CD4-positive, CD25-positive, alpha-beta regulatory T cell (primary cell): ENCODE measurements at regions not wholly inside any gene's neighbourhood (a gene's known extent, or its start where the extent isn't known, plus 50 kb on each side); places are given as distances from the start of the nearest gene placed in this dataset.

Source experiments
- ATAC-seq, 2 donors: fragments of 150-1000 bp; cut with Tn5 transposase; one replicate each; pipeline ENCODE4 v1.10.0; 2021; ENCODE audit warnings: low read depth in 2 of 2, moderate number of reproducible peaks in 2 of 2, moderate library complexity in 1 of 2
- DNase-seq, 3 donors: peaks; one replicate each; pipeline versions ENCODE4 v3.0.0 to v3.0.0-alpha.2; 2012 to 2022; ENCODE audit warnings: mixed read lengths in 1 of 3
- H3K27ac ChIP-seq: one replicate; pipeline ENCODE4 v1.7.0; 2013; ENCODE audit warnings: mild to moderate bottlenecking, low read length; ENCODE audit not compliant: insufficient read depth, poor library complexity, severe bottlenecking
- H3K27me3 ChIP-seq: one replicate; pipeline ENCODE4 v1.7.0; 2013; ENCODE audit warnings: low read length; ENCODE audit not compliant: control insufficient read depth, insufficient read depth
- H3K36me3 ChIP-seq: one replicate; pipeline ENCODE4 v1.7.0; 2013; ENCODE audit warnings: mild to moderate bottlenecking, low read length, moderate library complexity; ENCODE audit not compliant: control insufficient read depth, insufficient read depth
- H3K4me1 ChIP-seq: 2 replicates; pipeline ENCODE4 v1.7.0; 2013; ENCODE audit warnings: mild to moderate bottlenecking, low read length; ENCODE audit not compliant: insufficient read depth, control insufficient read depth, poor library complexity, severe bottlenecking
- H3K4me3 ChIP-seq: one replicate; pipeline ENCODE4 v1.7.0; 2013; ENCODE audit warnings: low read depth, mild to moderate bottlenecking, low read length, moderate library complexity
- H3K9me3 ChIP-seq, 2 experiments: 1 replicate in 1 of 2; 2 replicates in 1 of 2; pipeline ENCODE4 v1.7.0; 2013; ENCODE audit warnings: low read length in 2 of 2, mild to moderate bottlenecking in 1 of 2, moderate library complexity in 1 of 2; ENCODE audit not compliant: control insufficient read depth in 2 of 2
- H3K27ac Mint-ChIP-seq, 3 donors: one replicate each; pipeline ENCODE4 v1.8.0; 2020 to 2022; ENCODE audit warnings: mild to moderate bottlenecking in 3 of 3, mixed read lengths in 3 of 3, moderate library complexity in 2 of 3
- H3K27me3 Mint-ChIP-seq: one replicate; pipeline ENCODE4 v1.8.0; 2022; ENCODE audit warnings: mild to moderate bottlenecking, mixed read lengths
- H3K36me3 Mint-ChIP-seq: one replicate; pipeline ENCODE4 v1.8.0; 2020; ENCODE audit warnings: mixed read lengths
- H3K4me1 Mint-ChIP-seq, 4 donors: one replicate each; pipeline ENCODE4 v1.8.0; 2020 to 2022; ENCODE audit warnings: mixed read lengths in 4 of 4, mild to moderate bottlenecking in 1 of 4
- H3K4me3 Mint-ChIP-seq, 4 donors: one replicate each; pipeline ENCODE4 v1.8.0; 2020 to 2022; ENCODE audit warnings: mild to moderate bottlenecking in 4 of 4, mixed read lengths in 4 of 4, moderate library complexity in 3 of 4
- H3K9me3 Mint-ChIP-seq, 7 donors: one replicate each; pipeline ENCODE4 v1.8.0; 2020 to 2022; ENCODE audit warnings: mixed read lengths in 7 of 7, mild to moderate bottlenecking in 3 of 7, moderate library complexity in 2 of 7

DNA sequence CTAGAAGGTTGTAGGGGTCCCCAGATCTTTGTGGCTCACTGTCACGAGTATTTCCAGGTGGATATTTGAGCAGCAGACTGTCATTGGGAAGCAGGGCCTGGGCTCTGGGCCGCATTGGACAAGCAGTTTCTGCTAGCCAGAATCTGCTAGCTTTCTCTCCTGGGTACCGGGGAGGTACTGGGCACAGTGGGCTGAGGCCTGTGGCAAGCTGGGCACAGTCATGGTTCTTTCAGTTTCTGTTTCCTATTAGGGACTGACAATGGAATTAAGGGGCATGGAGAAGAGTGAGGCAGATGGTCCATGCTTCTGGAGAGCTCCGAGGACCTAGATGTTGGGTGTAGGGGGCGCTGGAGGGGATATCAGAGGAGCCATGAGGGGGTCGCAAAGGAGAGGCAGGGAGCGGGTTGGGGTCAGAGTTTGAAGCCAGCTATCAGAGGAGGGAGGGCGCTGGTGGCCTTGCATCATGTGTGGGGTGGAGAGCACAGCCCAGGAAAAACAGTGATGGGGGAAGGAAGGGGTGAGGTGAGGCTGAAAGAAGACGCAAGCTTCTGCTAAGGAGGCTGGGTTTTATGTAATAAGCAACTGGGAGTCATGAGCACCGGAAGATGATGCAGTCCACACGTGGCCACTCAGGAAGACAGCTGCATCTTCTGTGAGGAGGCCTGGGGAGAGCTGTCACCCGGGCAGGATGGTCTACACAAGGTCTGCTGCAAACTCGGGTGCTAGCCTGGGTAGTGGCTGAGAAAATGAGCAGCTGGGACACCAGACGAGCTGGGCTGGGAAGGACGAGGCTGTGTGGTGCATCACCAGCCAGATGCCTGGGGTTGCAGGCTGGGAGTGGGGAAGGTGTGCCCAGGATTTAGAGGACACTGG, 72.7 kb downstream of the IER5 start:
- H3K4me1 Mint-ChIP-seq, result peaks cover 19 to 44% (median 22%) of the 10 kb centered on the region in 4 donors
- peaks cover 22% of the 10 kb centered on the region for H3K4me1 ChIP-seq
- H3K4me3 Mint-ChIP-seq, result peak overlapping the region in 1 of 4 donors; percentile 62
- no peaks in the 10 kb centered on the region for H3K27me3 ChIP-seq
- no peak overlapping the region for H3K27ac ChIP-seq
- H3K9me3 ChIP-seq, result peaks cover 18 to 25% of the 10 kb centered on the region in 2 experiments
- H3K36me3 ChIP-seq, result no peaks in the 10 kb centered on the region
- H3K4me3 ChIP-seq, result no peak overlapping the region
- ATAC-seq, result no peak
- DNase-seq, result peak in 1 of 3 donors; percentile 31
- H3K9me3 Mint-ChIP-seq, result peaks cover 4 to 34% (median 7%) of the 10 kb centered on the region in 7 donors
- peak overlapping the region; percentile 86 to 96 (median 92) for H3K27ac Mint-ChIP-seq
- H3K36me3 Mint-ChIP-seq, result peaks cover 6% of the 10 kb centered on the region
- no peaks in the 10 kb centered on the region for H3K27me3 Mint-ChIP-seq

DNA sequence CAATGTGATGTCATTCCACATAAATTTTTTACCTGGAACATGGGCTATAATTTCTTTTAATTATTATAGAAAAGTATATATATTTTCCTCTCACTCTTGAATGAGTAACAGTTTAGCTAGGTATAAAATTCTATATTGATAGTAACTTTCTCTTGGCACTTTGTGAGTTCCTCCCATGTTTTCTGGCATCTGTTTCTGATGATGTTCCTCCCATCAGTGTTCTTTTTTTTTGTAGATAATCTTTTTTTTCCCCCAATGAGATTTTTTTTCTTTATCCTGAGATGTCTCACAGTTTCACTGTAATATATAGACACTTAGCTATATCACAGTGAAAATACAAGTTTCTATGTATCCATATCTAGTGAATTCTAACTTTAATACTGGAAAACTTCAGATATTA, 75.2 kb downstream of the IER5 start:
- H3K9me3 Mint-ChIP-seq, result peaks cover 4 to 34% (median 8%) of the 10 kb centered on the region in 7 donors

DNA sequence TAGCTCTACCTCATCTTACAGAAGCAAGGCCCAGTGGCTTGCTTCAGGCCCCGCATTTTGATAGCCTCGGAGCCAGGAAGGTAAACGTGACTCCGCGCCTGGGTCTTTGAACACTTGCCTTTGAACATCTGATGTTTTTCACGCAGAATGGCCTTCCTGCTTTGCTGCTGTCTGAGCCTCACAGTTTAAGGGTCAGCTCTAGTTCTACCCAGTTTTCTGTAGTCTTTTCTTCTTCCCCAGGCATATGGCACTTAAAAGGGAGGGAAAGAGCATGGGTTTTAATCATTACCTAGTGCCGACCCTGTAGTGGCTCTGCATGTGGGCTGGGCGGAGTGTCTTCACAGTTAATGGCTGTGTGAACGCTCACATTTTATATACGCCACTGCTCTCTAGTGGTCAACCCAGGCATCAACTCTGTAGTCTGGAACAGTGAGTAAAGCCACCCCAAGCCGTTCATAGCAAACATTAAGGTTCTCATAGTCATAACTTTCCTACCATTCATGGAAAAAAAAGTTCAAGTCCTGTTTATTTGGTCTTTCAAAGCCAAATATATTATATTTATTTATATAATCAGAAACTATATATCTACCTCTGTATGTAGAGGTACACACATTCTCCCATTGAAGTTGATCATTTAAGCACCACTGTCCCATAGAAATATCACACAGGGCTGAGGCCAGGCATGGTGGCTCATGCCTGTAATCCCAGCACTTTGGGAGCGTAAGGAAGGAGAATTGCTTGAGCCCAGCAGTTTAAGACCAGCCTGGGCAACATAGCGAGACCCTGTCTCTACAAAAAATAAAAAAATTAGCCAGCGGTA, 78.1 kb downstream of the IER5 start:
- H3K9me3 ChIP-seq, result peaks cover 18 to 25% of the 10 kb centered on the region in 2 experiments
- Mint-ChIP-seq H3K9me3 (peaks cover 2 to 31% (median 7%) of the 10 kb centered on the region in 7 donors), H3K4me1 (peaks cover 3 to 8% (median 7%) of the 10 kb centered on the region in 4 donors), H3K27ac (peak overlapping the region; percentile 81 to 86 (median 83)), H3K4me3 (peak overlapping the region in 2 of 4 donors; percentile 73 to 83), H3K27me3 (peaks cover 4% of the 10 kb centered on the region), H3K36me3 (peaks cover 6% of the 10 kb centered on the region)
- ATAC-seq (peak; percentile 99 to 100), DNase-seq (peak; percentile 60 to 86 (median 80))
- no peaks in the 10 kb centered on the region for H3K27me3 ChIP-seq
- no peaks in the 10 kb centered on the region for H3K36me3 ChIP-seq
- H3K4me1 ChIP-seq, result peaks cover 6% of the 10 kb centered on the region
- H3K4me3 ChIP-seq, result peak overlapping the region; percentile 51
- H3K27ac ChIP-seq, result no peak overlapping the region

More for the DNA sequence above, 75.2 kb downstream of the IER5 start:
- DNase-seq, result no peak
- no peaks in the 10 kb centered on the region for H3K36me3 ChIP-seq
- no peak for ATAC-seq
- Mint-ChIP-seq H3K36me3 (peaks cover 6% of the 10 kb centered on the region), H3K27ac (no peak overlapping the region), H3K27me3 (no peaks in the 10 kb centered on the region), H3K4me1 (peaks cover 14 to 33% (median 21%) of the 10 kb centered on the region in 4 donors), H3K4me3 (no peak overlapping the region)
- peaks cover 20% of the 10 kb centered on the region for H3K4me1 ChIP-seq
- H3K9me3 ChIP-seq, result peaks cover 18 to 25% of the 10 kb centered on the region in 2 experiments
- H3K27me3 ChIP-seq, result no peaks in the 10 kb centered on the region
- H3K27ac ChIP-seq, result no peak overlapping the region
- no peak overlapping the region for H3K4me3 ChIP-seq

DNA sequence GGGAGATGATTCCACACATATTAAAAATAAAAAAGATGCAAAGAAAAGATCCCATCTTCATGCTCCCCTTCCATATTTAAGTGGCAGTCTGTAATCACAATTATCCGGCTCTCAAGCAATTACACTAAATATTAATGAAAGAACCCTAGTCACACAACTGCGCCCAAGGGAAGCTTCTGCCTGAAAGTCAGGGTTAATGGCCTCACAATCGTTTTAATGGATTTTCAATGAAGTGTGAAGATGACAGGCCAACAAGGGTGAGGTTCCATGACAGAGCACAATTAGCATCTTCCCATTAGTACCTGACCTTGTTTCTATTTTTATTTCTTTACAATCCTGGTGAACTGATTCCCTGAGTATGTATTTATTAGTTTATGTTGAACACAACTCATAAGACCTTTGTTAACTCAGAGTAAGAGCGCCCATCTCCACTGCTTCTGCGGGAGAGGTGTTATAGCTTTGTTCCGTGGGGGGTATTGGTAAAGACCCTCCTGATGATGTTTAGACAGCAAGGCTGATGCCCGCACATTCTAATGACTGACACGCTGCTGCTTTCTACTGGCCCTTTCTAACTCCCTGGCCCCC, 80.9 kb downstream of the IER5 start:
- H3K4me3 Mint-ChIP-seq, result no peak overlapping the region
- no peaks in the 10 kb centered on the region for H3K27me3 ChIP-seq
- no peaks in the 10 kb centered on the region for H3K36me3 Mint-ChIP-seq
- peaks cover 6% of the 10 kb centered on the region for H3K4me1 ChIP-seq
- peaks cover 0 to 9% (median 3%) of the 10 kb centered on the region in 7 donors for H3K9me3 Mint-ChIP-seq
- peaks cover 3 to 6% (median 4%) of the 10 kb centered on the region in 4 donors for H3K4me1 Mint-ChIP-seq
- H3K9me3 ChIP-seq, result peaks cover 2 to 5% of the 10 kb centered on the region in 2 experiments
- no peak overlapping the region for H3K27ac Mint-ChIP-seq
- ATAC-seq (no peak), DNase-seq (no peak)
- no peak overlapping the region for H3K27ac ChIP-seq
- H3K36me3 ChIP-seq, result no peaks in the 10 kb centered on the region
- H3K27me3 Mint-ChIP-seq, result peaks cover 4% of the 10 kb centered on the region
- H3K4me3 ChIP-seq, result no peak overlapping the region

DNA sequence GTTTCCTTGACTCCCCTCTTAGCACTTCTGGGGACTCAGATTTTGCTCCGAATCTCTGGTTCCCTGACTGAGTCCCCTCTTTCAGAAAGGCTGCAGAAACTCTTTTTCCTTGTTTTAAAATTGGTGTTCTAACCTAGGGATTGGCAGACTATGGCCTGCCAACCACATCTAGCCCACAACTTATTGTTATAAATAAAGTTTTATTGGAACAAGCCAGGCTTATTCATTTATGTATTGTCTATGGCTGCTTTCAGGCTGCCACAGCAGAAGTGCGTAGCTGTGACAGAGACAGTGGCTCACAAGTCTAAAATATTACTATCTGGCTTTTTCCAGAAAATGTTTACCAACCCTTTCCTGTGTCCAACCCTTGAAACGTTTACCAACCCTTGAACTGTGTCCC, 81.7 kb downstream of the IER5 start:
- peaks cover 0 to 4% (median 2%) of the 10 kb centered on the region in 7 donors for H3K9me3 Mint-ChIP-seq
- Histone ChIP-seq H3K9me3 (no peaks in the 10 kb centered on the region), H3K4me3 (no peak overlapping the region), H3K27ac (no peak overlapping the region), H3K4me1 (peaks cover 6% of the 10 kb centered on the region), H3K27me3 (no peaks in the 10 kb centered on the region), H3K36me3 (no peaks in the 10 kb centered on the region)
- peaks cover 3 to 6% (median 4%) of the 10 kb centered on the region in 4 donors for H3K4me1 Mint-ChIP-seq
- DNase-seq (no peak), ATAC-seq (no peak)
- no peaks in the 10 kb centered on the region for H3K36me3 Mint-ChIP-seq
- peak overlapping the region in 1 of 3 donors; percentile 38 for H3K27ac Mint-ChIP-seq
- H3K27me3 Mint-ChIP-seq, result peaks cover 8% of the 10 kb centered on the region
- H3K4me3 Mint-ChIP-seq, result no peak overlapping the region

DNA sequence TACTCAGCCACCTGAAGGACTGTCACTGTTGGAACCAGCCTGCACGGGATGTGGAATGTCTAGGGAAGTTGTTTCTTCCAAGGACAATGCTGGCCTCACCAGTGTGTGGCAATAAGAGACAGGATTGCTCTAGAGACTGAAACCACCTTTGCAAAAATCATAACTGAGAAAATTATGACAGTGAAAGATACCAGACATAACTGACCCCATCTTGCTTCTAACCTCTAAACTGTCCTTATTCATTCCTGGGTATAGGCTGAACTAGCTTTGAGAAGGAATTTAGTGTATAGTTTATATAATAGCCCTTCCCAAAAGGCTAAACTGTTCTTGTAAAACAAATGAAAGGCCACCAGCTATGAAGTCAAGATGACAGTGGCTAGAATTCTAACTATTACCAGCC, 83.6 kb downstream of the IER5 start:
- Histone ChIP-seq H3K4me1 (no peaks in the 10 kb centered on the region), H3K27ac (no peak overlapping the region), H3K36me3 (no peaks in the 10 kb centered on the region), H3K9me3 (no peaks in the 10 kb centered on the region), H3K4me3 (no peak overlapping the region), H3K27me3 (no peaks in the 10 kb centered on the region)
- ATAC-seq, result no peak
- DNase-seq, result no peak
- peaks cover 8% of the 10 kb centered on the region for H3K27me3 Mint-ChIP-seq
- no peaks in the 10 kb centered on the region for H3K36me3 Mint-ChIP-seq
- no peaks in the 10 kb centered on the region for H3K9me3 Mint-ChIP-seq
- no peak overlapping the region for H3K4me3 Mint-ChIP-seq
- no peaks in the 10 kb centered on the region for H3K4me1 Mint-ChIP-seq
- no peak overlapping the region for H3K27ac Mint-ChIP-seq

DNA sequence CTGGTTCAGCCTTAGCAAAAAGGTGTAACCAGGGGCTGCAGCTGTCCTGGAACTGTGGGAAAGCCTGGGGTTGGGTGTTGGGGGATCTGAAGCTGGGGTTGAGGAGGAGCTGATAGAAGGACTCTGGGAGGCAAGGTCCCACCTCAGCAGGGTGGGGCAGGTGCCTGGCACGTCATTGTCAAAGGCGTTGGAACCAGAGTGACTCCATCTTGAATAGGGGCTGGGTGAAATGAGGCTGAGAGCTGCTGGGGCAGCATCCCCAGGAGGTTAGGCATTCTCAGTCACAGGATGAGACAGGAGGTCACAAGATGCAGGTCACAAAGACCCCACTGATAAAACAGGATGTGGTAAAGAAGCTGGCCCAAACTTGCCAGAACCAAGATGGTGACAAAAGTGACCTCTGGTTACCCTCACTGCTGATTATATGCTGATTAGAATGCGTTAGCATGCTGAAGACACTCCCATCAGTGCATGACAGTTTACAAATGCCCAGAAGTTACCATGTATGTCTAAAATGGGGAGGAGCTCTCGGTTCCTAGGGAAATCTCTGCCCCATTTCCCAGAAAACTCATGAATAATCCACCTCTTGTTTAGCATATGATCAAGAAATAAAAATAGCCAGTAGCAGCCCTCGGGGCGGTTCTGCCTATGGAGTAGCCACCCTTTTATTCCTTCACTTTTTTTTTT, 85.4 kb downstream of the IER5 start:
- peaks cover 13% of the 10 kb centered on the region for H3K27me3 Mint-ChIP-seq
- Histone ChIP-seq H3K27me3 (no peaks in the 10 kb centered on the region), H3K4me1 (no peaks in the 10 kb centered on the region), H3K27ac (no peak overlapping the region), H3K36me3 (no peaks in the 10 kb centered on the region), H3K9me3 (no peaks in the 10 kb centered on the region), H3K4me3 (no peak overlapping the region)
- H3K4me1 Mint-ChIP-seq, result peaks cover 0 to 3% (median 0%) of the 10 kb centered on the region in 4 donors
- DNase-seq, result no peak
- no peak overlapping the region for H3K4me3 Mint-ChIP-seq
- H3K9me3 Mint-ChIP-seq, result peaks cover 0 to 3% (median 0%) of the 10 kb centered on the region in 7 donors
- no peaks in the 10 kb centered on the region for H3K36me3 Mint-ChIP-seq
- no peak overlapping the region for H3K27ac Mint-ChIP-seq
- no peak for ATAC-seq
